Large intestine (tissue), 3 donors: ENCODE measurements at regions not wholly inside any gene's neighbourhood (a gene's known extent, or its start where the extent isn't known, plus 50 kb on each side); places are given as distances from the start of the nearest gene placed in this dataset.
"Not testable (repeated sequence)": the region's sequence is repeated elsewhere in the genome, so short reads cannot be mapped to it uniquely, and the experiment has no call there.

Experiments used
- DNase-seq, 2 donors: peaks; one replicate each; pipeline versions ENCODE4 v3.0.0 to v3.0.0-alpha.2; 2013
- H3K27ac ChIP-seq: one replicate; pipeline ENCODE4 v1.5.1; 2013; ENCODE audit warnings: low read length
- H3K27me3 ChIP-seq: 2 replicates; pipeline ENCODE4 v1.6.1; 2013; ENCODE audit warnings: low read length; ENCODE audit not compliant: control insufficient read depth, insufficient read depth
- H3K36me3 ChIP-seq: 2 replicates; pipeline ENCODE4 v1.6.1; 2013; ENCODE audit warnings: low read length; ENCODE audit not compliant: control insufficient read depth, insufficient read depth
- H3K4me1 ChIP-seq: one replicate; pipeline ENCODE4 v1.6.1; 2013; ENCODE audit warnings: low read length; ENCODE audit not compliant: control insufficient read depth, insufficient read depth
- H3K4me3 ChIP-seq: one replicate; pipeline ENCODE4 v1.5.1; 2013; ENCODE audit warnings: low read length
- H3K9me3 ChIP-seq: one replicate; pipeline ENCODE4 v1.6.1; 2013; ENCODE audit warnings: mild to moderate bottlenecking, low read depth, low read length, moderate library complexity; ENCODE audit not compliant: control insufficient read depth
- WGBS: methylation state at CpG from one replicate; pipeline ENCODE4 v1.1.5; 2013; ENCODE audit warnings: low lambda C conversion rate; ENCODE audit not compliant: insufficient coverage; 5-methylcytosine and 5-hydroxymethylcytosine counted together

DNA sequence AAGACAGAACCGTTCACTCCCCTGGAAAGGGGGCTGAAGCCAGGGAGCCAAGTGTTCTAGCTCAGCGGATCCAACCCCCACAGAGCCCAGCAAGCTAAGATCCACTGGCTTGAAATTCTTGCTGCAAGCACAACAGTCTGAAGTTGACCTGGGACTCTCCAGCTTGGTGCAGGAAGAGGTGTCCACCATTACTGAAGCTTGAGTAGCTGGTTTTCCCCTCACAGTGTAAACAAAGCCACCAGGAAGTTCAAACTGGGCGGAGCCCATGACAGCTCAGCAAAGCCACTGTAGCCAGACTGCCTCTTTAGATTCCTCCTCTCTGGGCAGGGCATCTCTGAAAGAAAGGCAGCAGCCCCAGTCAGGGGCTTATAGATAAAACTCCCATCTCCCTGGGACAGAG, 132.8 kb upstream of the SPRED1 start:
- DNase-seq = peak in 1 of 2 donors; percentile 7
- not testable (repeated sequence) for H3K4me1 ChIP-seq, H3K36me3 ChIP-seq, H3K27me3 ChIP-seq, H3K9me3 ChIP-seq, H3K4me3 ChIP-seq, H3K27ac ChIP-seq
- no CpG with 5 or more reads among the region's 3 CpGs for WGBS

DNA sequence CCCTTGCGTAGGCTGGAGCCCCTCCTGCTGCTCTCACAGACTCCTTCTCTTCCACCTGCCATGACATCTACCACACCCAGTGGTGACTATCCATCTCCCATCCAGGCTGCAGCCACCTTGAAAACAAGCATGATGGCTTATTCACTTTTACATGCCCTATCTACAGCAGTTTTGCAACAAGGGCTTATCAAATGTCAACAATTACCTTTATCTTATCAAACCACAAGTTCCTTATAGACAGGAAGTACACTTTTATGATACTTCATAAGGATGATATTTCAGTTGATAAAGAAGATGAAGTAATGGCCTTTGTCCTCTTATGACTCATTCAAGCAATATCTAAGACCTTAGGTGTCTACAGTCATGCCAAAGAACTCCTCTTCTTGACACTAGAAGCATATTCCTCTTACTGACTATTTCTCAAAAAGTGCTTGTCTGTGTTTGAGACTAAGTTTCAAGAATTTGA, 125.3 kb upstream of the SPRED1 start:
- Histone ChIP-seq H3K27me3 (no peaks in the 10 kb centered on the region), H3K9me3 (no peaks in the 10 kb centered on the region), H3K36me3 (no peaks in the 10 kb centered on the region), H3K27ac (peak overlapping the region; percentile 48), H3K4me3 (no peak overlapping the region), H3K4me1 (peaks cover 43% of the 10 kb centered on the region)
- peak; percentile 82 to 94 for DNase-seq
- no CpG with 5 or more reads among the region's 1 CpG for WGBS

DNA sequence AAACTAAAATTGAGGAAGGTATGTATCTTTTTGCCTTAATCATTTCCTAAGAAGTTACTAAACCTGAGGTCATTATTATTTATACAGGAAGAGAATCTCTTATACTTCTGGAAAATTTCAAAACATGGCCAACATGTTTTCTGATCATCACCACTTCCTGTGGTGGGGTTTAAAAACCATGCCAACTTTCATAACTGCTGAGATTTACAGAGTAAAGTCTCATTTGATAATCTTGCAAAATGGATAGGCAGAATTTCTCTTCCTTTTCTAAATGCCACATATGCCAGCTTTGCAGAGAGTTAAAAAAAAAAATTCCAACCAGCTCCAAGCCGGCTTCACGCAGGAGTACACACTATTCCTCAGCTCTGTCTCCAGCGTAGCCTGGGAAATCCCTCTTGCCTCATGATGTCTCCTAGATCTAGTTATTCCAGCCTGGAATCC, 124.3 kb upstream of the SPRED1 start:
- WGBS = no CpG with 5 or more reads among the region's 3 CpGs
- no peaks in the 10 kb centered on the region for H3K27me3 ChIP-seq
- H3K4me3 ChIP-seq = no peak overlapping the region
- no peaks in the 10 kb centered on the region for H3K9me3 ChIP-seq
- peak in 1 of 2 donors; percentile 20 for DNase-seq
- H3K36me3 ChIP-seq = no peaks in the 10 kb centered on the region
- peaks cover 43% of the 10 kb centered on the region for H3K4me1 ChIP-seq
- H3K27ac ChIP-seq = no peak overlapping the region

DNA sequence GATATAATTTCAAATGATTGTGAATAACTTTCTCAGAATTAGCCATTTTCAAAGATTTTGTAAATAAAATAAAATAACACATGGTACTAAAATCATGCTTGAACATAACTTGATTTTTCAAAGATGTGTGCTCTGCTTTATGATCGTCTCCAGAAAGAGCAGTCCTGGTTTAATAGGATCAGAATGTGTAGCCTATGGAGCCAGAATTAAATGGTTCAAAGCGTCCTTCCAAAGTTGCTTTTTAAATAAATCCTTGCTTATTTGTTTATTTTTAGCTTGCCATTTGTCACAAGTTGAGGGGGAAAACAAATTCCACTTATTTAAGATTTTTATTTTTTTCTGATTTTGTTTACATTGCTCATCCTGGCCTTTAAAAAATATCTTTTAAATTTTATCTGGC, 123.7 kb upstream of the SPRED1 start:
- no peaks in the 10 kb centered on the region for H3K36me3 ChIP-seq
- no peak overlapping the region for H3K4me3 ChIP-seq
- H3K27ac ChIP-seq = no peak overlapping the region
- H3K27me3 ChIP-seq = no peaks in the 10 kb centered on the region
- WGBS = no CpG with 5 or more reads among the region's 2 CpGs
- H3K9me3 ChIP-seq = no peaks in the 10 kb centered on the region
- peaks cover 43% of the 10 kb centered on the region for H3K4me1 ChIP-seq
- no peak for DNase-seq

DNA sequence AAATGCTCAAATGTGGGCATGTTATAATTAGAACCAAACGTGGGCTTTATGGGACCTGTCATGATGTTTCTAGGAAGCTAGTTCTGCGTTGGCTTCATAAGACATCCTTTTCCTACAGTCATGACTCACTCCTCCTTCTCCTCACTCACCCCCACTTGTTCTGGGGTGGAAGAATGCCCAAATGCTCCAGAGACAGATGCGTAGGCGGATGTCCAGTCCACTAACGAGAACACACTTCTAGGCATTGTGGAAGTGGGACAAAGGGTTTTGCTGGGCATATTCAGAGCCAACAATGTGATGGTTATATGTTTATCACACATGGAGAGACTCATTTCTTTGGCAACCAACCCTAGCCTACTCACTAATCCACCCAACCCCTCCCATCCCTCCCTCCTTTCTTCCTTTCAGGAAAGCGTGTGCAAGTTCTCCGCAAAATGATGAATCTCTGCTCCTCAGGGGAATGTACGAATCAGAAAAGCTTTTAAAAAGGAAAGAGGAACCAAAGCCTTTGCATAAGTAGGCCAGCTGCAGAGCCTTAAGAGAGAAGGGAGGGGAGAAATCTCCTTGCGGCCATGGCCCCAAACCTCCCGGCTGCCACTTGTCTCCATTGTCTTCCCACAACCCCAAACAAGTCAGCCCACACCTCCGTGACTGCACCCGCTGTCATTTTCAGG, 123.0 kb upstream of the SPRED1 start:
- Histone ChIP-seq H3K4me1 (peaks cover 43% of the 10 kb centered on the region), H3K36me3 (no peaks in the 10 kb centered on the region), H3K27me3 (no peaks in the 10 kb centered on the region), H3K27ac (peak overlapping the region; percentile 59), H3K4me3 (no peak overlapping the region), H3K9me3 (no peaks in the 10 kb centered on the region)
- peak; percentile 43 to 60 for DNase-seq
- WGBS = 83% methylated on average over 1 of the region's 12 CpGs

DNA sequence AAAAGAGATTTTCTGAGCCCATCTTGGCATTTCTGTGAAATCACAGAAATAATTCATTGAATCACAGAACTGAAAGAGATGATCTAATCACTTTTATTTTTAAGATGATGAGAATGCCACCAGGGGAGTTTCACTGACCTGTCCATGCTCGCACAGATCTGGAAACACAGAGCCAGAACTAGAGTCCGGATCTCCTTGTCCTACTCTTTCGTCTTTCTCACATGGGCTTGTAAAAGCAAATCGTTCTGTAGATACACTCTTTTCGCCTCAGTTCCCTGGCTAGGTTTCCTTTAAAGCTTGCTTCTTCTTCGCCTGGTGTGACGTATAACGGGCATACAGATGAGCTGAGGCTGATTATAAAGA, 122.5 kb upstream of the SPRED1 start:
- no peak overlapping the region for H3K4me3 ChIP-seq
- peaks cover 43% of the 10 kb centered on the region for H3K4me1 ChIP-seq
- no CpG with 5 or more reads among the region's 8 CpGs for WGBS
- no peaks in the 10 kb centered on the region for H3K9me3 ChIP-seq
- no peak for DNase-seq
- no peaks in the 10 kb centered on the region for H3K27me3 ChIP-seq
- H3K36me3 ChIP-seq = no peaks in the 10 kb centered on the region
- H3K27ac ChIP-seq = peak overlapping the region; percentile 59

DNA sequence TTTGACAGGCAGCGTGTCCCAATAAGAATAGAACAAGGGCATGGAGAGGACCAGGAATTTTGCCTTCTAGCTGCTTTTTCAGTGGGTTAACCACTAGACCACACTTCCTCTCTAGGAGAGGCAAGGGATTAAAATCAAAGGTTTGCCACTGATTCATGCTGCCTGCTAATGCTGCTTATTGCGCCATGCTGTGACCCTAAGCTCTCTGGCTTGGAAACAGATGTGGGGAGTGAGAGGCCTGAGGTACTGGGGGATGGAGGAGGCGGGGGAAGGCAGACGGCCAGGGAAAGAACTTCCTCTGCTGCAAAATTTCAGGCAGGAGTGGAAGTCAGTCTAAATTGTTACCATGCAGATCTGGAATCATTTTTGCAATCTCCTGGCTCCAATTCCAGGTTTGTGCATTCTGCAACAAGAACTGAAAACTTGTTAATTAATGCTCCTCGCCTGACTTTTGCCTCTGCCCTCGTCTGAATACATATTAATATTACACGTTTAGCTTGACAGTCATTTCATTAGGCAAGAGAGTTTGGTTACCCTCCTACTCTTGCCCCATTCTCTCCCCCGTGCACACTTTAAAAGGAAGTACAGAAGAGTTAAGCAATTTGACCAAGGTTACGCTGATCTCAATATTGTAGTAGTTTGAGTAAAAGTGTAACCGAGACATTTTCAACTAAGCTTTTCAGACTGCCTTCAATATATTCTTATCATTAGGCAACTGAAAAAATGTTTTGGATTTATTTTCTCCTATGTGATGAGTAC, 121.7 kb upstream of the SPRED1 start:
- Histone ChIP-seq H3K4me1 (peaks cover 43% of the 10 kb centered on the region), H3K27me3 (no peaks in the 10 kb centered on the region), H3K9me3 (no peaks in the 10 kb centered on the region), H3K36me3 (no peaks in the 10 kb centered on the region), H3K4me3 (no peak overlapping the region), H3K27ac (peak overlapping the region; percentile 59)
- DNase-seq = peak; percentile 43 to 50
- WGBS = 53% methylated on average over 3 of the region's 10 CpGs

DNA sequence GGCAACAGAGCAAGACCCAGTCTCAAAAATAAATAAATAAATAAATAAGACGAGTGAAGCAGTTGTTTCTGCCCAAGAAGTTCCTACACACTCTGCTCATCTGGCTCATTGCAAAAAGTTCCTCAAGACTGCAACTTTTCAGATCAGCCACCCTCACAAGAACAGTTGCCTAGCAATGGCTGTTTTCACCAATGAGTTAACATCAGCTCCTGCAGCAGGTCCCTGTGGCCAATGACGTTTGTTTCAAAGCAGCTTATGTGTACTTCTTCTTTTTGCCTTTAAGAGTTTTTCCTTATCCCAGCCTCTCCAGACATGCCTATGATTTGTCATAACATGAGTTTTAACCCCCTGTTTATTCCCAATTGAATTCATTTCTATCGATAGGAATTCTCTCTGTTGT, 118.4 kb upstream of the SPRED1 start:
- Histone ChIP-seq H3K4me3 (no peak overlapping the region), H3K4me1 (peaks cover 18% of the 10 kb centered on the region), H3K36me3 (no peaks in the 10 kb centered on the region), H3K9me3 (no peaks in the 10 kb centered on the region), H3K27me3 (no peaks in the 10 kb centered on the region), H3K27ac (no peak overlapping the region)
- WGBS = 0% methylated on average over 1 of the region's 3 CpGs
- DNase-seq = no peak

DNA sequence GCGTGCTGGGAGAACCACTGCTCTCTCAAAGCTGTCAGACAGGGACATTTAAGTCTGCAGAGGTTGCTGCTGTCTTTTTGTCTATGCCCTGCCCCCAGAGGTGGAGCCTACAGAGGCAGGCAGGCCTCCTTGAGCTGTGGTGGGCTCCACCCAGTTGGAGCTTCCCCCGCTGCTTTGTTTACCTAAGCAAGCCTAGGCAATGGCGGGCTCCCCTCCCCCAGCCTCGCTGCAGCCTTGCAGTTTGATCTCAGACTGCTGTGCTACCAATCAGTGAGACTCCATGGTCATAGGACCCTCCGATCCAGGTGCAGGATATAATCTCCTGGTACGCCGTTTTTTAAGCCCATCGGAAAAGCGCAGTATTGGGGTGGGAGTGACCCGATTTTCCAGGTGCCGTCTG, 110.4 kb upstream of the SPRED1 start:
- H3K4me1 ChIP-seq, H3K4me3 ChIP-seq, H3K27me3 ChIP-seq, DNase-seq, H3K9me3 ChIP-seq, H3K27ac ChIP-seq, H3K36me3 ChIP-seq: not testable (repeated sequence)
- no CpG with 5 or more reads among the region's 11 CpGs for WGBS

DNA sequence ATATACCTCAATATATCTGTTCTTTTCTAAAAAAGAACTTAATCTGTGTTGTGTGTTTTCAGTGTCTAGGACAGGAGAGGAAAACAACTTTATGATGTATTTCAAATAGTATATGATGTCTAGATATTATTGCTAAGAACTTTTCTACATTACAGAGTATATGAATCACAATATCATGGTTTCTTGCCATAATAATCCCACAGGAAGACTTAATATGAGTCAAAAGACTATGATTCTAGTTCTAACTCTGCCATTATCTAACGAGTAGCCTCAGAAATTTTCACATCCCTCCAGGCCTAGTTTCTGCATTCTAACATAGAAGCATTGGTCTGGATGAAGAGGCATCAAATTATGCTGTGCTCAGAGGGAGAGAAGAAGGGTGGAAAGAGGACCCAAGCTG, 107.7 kb upstream of the SPRED1 start:
- no CpG with 5 or more reads among the region's 1 CpG for WGBS

More for the DNA sequence above, 107.7 kb upstream of the SPRED1 start:
- Histone ChIP-seq H3K27ac (no peak overlapping the region), H3K27me3 (no peaks in the 10 kb centered on the region), H3K4me3 (no peak overlapping the region), H3K9me3 (no peaks in the 10 kb centered on the region), H3K4me1 (no peaks in the 10 kb centered on the region), H3K36me3 (no peaks in the 10 kb centered on the region)
- no peak for DNase-seq
